DOHH2 (cell line): ENCODE measurements at regions not wholly inside any gene's neighbourhood (a gene's known extent, or its start where the extent isn't known, plus 50 kb on each side); places are given as distances from the start of the nearest gene placed in this dataset.

ENCODE experiments used
- H3F3A ChIP-seq: fragments of 200-600 bp; sonication (generic), shearing (Covaris generic); 2 replicates; pipeline ENCODE4 v1.6.0; 2016; ENCODE audit warnings: antibody characterized with exemption, mild to moderate bottlenecking; ENCODE audit not compliant: control insufficient read depth, insufficient read depth
- H3K27ac ChIP-seq: fragments of 200-600 bp; sonication (generic); 2 replicates; pipeline ENCODE4 v1.5.1; 2014; ENCODE audit warnings: low read depth, mild to moderate bottlenecking, low read length, moderate library complexity
- H3K27me3 ChIP-seq: fragments of 200-600 bp; sonication (generic); 2 replicates; pipeline ENCODE4 v1.6.1; 2014; ENCODE audit warnings: mild to moderate bottlenecking, low read length, mixed read lengths; ENCODE audit not compliant: control insufficient read depth
- H3K36me3 ChIP-seq: fragments of 200-600 bp; sonication (generic); 2 replicates; pipeline ENCODE4 v1.6.1; 2014; ENCODE audit warnings: mild to moderate bottlenecking, low read length, moderate library complexity, mixed read lengths; ENCODE audit not compliant: control insufficient read depth
- H3K4me1 ChIP-seq: fragments of 200-600 bp; sonication (generic); 2 replicates; pipeline ENCODE4 v1.6.1; 2014; ENCODE audit warnings: mild to moderate bottlenecking, low read length, mixed read lengths; ENCODE audit not compliant: control insufficient read depth
- H3K4me2 ChIP-seq: fragments of 200-600 bp; sonication (generic); 2 replicates; pipeline ENCODE4 v1.6.0; 2014; ENCODE audit warnings: mild to moderate bottlenecking, low read length, moderate library complexity
- H3K4me3 ChIP-seq: fragments of 200-600 bp; sonication (generic); 2 replicates; pipeline ENCODE4 v1.5.1; 2014; ENCODE audit warnings: mild to moderate bottlenecking, low read length, mixed read lengths
- H3K79me2 ChIP-seq: fragments of 200-600 bp; sonication (generic); 2 replicates; pipeline ENCODE4 v1.6.1; 2014; ENCODE audit warnings: mild to moderate bottlenecking, low read length, mixed read lengths; ENCODE audit not compliant: control insufficient read depth
- H3K9me2 ChIP-seq: fragments of 200-600 bp; sonication (generic); replicated peaks from 2 replicates; pipeline ENCODE4 v1.6.1; 2014; ENCODE audit warnings: mild to moderate bottlenecking, low read length, mixed read lengths; ENCODE audit not compliant: control insufficient read depth
- H3K9me3 ChIP-seq: fragments of 200-600 bp; sonication (generic); 2 replicates; pipeline ENCODE4 v1.6.1; 2014; ENCODE audit warnings: antibody characterized with exemption, low read length, mixed read lengths; ENCODE audit not compliant: control insufficient read depth, insufficient read depth
- H4K20me1 ChIP-seq: fragments of 200-600 bp; sonication (generic); 2 replicates; pipeline ENCODE4 v1.6.0; 2014; ENCODE audit warnings: low read depth, mild to moderate bottlenecking, antibody characterized with exemption, low read length, moderate library complexity; ENCODE audit not compliant: control insufficient read depth, insufficient read depth
- EZH2phosphoT487 ChIP-seq: fragments of 200-600 bp; sonication (generic); IDR thresholded peaks from 2 replicates; pipeline ENCODE4 v1.6.1; 2017; ENCODE audit warnings: borderline replicate concordance, mild to moderate bottlenecking, antibody characterized with exemption, low read length, moderate library complexity, mixed read lengths
- TF ChIP-seq, protein P1 (sequence below): fragments of 200-600 bp; sonication (generic); IDR thresholded peaks from one replicate; pipeline ENCODE4 v1.5.1; 2014; ENCODE audit warnings: antibody characterized with exemption, mild to moderate bottlenecking, low read depth, low read length; ENCODE audit not compliant: poor library complexity, severe bottlenecking

DNA sequence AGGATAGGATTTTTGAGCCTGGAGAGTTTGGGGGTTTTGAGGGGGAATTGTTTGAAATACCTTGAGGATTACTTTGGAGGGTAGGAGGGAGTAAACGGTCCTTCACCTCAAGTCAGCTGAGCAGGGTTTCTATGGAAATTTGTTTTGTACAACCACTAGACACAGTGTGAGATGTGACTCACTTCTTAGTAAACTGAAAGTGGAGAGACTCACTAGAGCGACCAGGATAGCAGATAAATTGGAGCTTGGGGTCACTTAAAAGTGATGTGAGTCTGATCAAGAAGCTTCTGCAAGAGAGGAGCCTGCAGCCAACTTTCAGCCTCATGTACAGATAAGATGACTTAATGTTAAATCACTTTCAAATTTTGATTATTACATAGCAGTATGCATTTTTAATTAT is 1945.9 kb upstream of the NUDT12 start:
- H3K4me2 ChIP-seq: no peak overlapping the region
- TF ChIP-seq, protein P1, sequence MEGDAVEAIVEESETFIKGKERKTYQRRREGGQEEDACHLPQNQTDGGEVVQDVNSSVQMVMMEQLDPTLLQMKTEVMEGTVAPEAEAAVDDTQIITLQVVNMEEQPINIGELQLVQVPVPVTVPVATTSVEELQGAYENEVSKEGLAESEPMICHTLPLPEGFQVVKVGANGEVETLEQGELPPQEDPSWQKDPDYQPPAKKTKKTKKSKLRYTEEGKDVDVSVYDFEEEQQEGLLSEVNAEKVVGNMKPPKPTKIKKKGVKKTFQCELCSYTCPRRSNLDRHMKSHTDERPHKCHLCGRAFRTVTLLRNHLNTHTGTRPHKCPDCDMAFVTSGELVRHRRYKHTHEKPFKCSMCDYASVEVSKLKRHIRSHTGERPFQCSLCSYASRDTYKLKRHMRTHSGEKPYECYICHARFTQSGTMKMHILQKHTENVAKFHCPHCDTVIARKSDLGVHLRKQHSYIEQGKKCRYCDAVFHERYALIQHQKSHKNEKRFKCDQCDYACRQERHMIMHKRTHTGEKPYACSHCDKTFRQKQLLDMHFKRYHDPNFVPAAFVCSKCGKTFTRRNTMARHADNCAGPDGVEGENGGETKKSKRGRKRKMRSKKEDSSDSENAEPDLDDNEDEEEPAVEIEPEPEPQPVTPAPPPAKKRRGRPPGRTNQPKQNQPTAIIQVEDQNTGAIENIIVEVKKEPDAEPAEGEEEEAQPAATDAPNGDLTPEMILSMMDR: no peak
- no peak for TF ChIP-seq EZH2phosphoT487

DNA sequence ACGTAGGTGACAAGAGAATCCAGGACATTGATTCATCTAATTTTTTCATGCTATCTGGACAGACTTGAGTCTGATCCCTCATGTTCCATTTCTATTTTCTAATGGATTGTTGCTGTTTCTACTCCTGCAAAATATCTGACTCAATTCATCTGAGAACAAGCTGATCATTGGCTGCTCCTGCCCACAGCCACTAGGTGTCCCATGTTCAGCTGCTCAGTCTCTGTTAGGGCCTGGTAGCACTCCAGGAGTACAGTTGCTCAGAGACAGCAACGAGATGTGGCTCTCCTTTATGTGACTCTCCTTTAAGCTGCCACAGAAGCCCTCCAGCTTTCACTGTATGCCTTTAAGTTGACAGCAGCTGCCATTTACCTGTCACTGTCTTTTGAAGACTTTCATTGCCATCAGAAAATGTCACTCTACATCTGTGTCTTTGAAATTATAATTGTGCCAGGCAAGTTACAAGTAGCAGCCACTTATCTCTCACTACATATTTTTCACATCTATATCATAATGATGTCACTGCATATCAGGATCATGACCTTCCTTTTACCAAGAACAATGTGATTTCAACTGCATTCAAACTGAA is 1944.2 kb upstream of the NUDT12 start:
- Histone ChIP-seq H3K9me2 (no peaks in the 10 kb centered on the region), H4K20me1 (no peaks in the 10 kb centered on the region), H3K4me3 (no peak overlapping the region), H3F3A (no peaks in the 10 kb centered on the region), H3K79me2 (no peaks in the 10 kb centered on the region), H3K27me3 (no peaks in the 10 kb centered on the region), H3K36me3 (no peaks in the 10 kb centered on the region), H3K27ac (no peak overlapping the region), H3K4me2 (no peak overlapping the region), H3K9me3 (no peaks in the 10 kb centered on the region), H3K4me1 (no peaks in the 10 kb centered on the region)
- TF ChIP-seq EZH2phosphoT487: no peak
- TF ChIP-seq, protein P1: peak; percentile 27

More for the DNA sequence above, 1945.9 kb upstream of the NUDT12 start:
- no peak overlapping the region for H3K4me3 ChIP-seq
- no peaks in the 10 kb centered on the region for H3K27me3 ChIP-seq
- H3K36me3 ChIP-seq: no peaks in the 10 kb centered on the region
- no peaks in the 10 kb centered on the region for H3K9me3 ChIP-seq
- H3K79me2 ChIP-seq: no peaks in the 10 kb centered on the region
- no peaks in the 10 kb centered on the region for H3K4me1 ChIP-seq
- no peaks in the 10 kb centered on the region for H3K9me2 ChIP-seq
- H3F3A ChIP-seq: no peaks in the 10 kb centered on the region
- no peak overlapping the region for H3K27ac ChIP-seq
- H4K20me1 ChIP-seq: no peaks in the 10 kb centered on the region

DNA sequence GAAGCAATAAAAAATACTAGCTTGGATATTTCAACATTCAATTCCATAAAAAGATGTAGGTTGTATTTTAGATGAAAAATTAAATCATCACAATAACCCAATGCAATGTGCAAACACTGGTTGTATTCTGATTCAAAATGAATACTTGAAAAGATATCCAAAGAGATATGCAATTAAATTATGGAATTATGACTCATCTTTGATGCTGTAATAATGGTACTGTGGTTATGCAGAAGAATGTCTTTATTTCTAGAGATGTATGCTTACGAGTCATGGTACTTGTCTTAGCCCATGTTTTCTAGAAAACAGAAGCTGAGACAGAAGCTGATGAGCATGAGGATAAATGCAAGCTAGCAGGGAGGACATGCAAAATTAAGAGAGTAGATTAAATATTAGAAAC is 1941.4 kb upstream of the NUDT12 start:
- H3F3A ChIP-seq: no peaks in the 10 kb centered on the region
- H3K79me2 ChIP-seq: no peaks in the 10 kb centered on the region
- no peaks in the 10 kb centered on the region for H3K27me3 ChIP-seq
- H3K27ac ChIP-seq: no peak overlapping the region
- no peaks in the 10 kb centered on the region for H3K36me3 ChIP-seq
- no peak overlapping the region for H3K4me3 ChIP-seq
- no peaks in the 10 kb centered on the region for H4K20me1 ChIP-seq
- no peaks in the 10 kb centered on the region for H3K9me3 ChIP-seq
- H3K4me1 ChIP-seq: no peaks in the 10 kb centered on the region
- TF ChIP-seq, protein P1: no peak
- TF ChIP-seq EZH2phosphoT487: no peak
- no peak overlapping the region for H3K4me2 ChIP-seq
- no peaks in the 10 kb centered on the region for H3K9me2 ChIP-seq
